CD14-positive monocyte (primary cell): ENCODE measurements at regions not wholly inside any gene's neighbourhood (a gene's known extent, or its start where the extent isn't known, plus 50 kb on each side); places are given as distances from the start of the nearest gene placed in this dataset.
A peak's percentile ranks its signal among the peaks of the same experiment; 100 is the strongest.

ENCODE experiments used
- DNase-seq, 3 donors: peaks; one replicate each; pipeline ENCODE4 v3.0.0-alpha.2; 2011 to 2022
- H2AFZ ChIP-seq: 2 replicates; pipeline ENCODE4 v1.6.0; 2012; ENCODE audit warnings: mild to moderate bottlenecking, low read depth, low read length, inconsistent platforms; ENCODE audit not compliant: insufficient read depth, poor library complexity, severe bottlenecking
- H3K27ac ChIP-seq, 2 donors: 1 replicate in 1 of 2; 2 replicates in 1 of 2; pipeline ENCODE4 v1.5.1; 2012 to 2013; ENCODE audit warnings: low read length in 2 of 2, control low read depth in 1 of 2, inconsistent platforms in 1 of 2, low read depth in 1 of 2, mild to moderate bottlenecking in 1 of 2
- H3K27me3 ChIP-seq, 2 donors: one replicate each; pipeline versions ENCODE4 v1.6.0 to v1.6.1; 2011 to 2013; ENCODE audit warnings: low read length in 2 of 2; ENCODE audit not compliant: control insufficient read depth in 2 of 2, insufficient read depth in 2 of 2
- H3K36me3 ChIP-seq, 2 donors: replicated peaks in 1 of 2; 1 replicate in 1 of 2; 2 replicates in 1 of 2; pipeline versions ENCODE4 v1.5.1 to v1.6.1; 2012 to 2013; ENCODE audit warnings: low read length in 2 of 2, control low read depth in 1 of 2, inconsistent platforms in 1 of 2, mild to moderate bottlenecking in 1 of 2; ENCODE audit not compliant: insufficient read depth in 2 of 2, control insufficient read depth in 1 of 2
- H3K4me1 ChIP-seq, 2 donors: 1 replicate in 1 of 2; 2 replicates in 1 of 2; pipeline versions ENCODE4 v1.5.1 to v1.6.1; 2012 to 2013; ENCODE audit warnings: low read length in 2 of 2, control low read depth in 1 of 2, inconsistent platforms in 1 of 2, mild to moderate bottlenecking in 1 of 2, moderate library complexity in 1 of 2; ENCODE audit not compliant: insufficient read depth in 2 of 2, control insufficient read depth in 1 of 2
- H3K4me2 ChIP-seq: replicated peaks from 2 replicates; pipeline ENCODE3; 2012; ENCODE audit warnings: low read length, moderate library complexity, mild to moderate bottlenecking; ENCODE audit not compliant: poor library complexity, severe bottlenecking; ENCODE audit errors: extremely low read depth
- H3K4me3 ChIP-seq, 3 experiments: fragments of 200-600 bp in 1 of 3; sonication (generic) in 1 of 3; replicated peaks in 1 of 3; 1 replicate in 2 of 3; 2 replicates in 1 of 3; pipeline ENCODE4 v1.5.1; 2011 to 2013; ENCODE audit warnings: low read length in 3 of 3, mild to moderate bottlenecking in 3 of 3, control low read depth in 2 of 3, low read depth in 2 of 3, inconsistent platforms in 1 of 3, moderate library complexity in 1 of 3
- H3K79me2 ChIP-seq: 2 replicates; pipeline ENCODE4 v1.6.0; 2012; ENCODE audit warnings: mild to moderate bottlenecking, control low read depth, inconsistent platforms, low read length, moderate library complexity; ENCODE audit not compliant: insufficient read depth
- H3K9ac ChIP-seq: 2 replicates; pipeline ENCODE4 v1.6.0; 2017; ENCODE audit warnings: low read length, mild to moderate bottlenecking; ENCODE audit not compliant: insufficient read depth, poor library complexity, severe bottlenecking
- H3K9me3 ChIP-seq, 2 donors: replicated peaks in 1 of 2; 1 replicate in 1 of 2; 2 replicates in 1 of 2; pipeline versions ENCODE4 v1.5.1 to v1.6.1; 2012 to 2013; ENCODE audit warnings: low read length in 2 of 2, control low read depth in 1 of 2; ENCODE audit not compliant: control insufficient read depth in 1 of 2, insufficient read depth in 1 of 2
- H4K20me1 ChIP-seq: 2 replicates; pipeline ENCODE4 v1.6.0; 2012; ENCODE audit warnings: mild to moderate bottlenecking, low read length, control low read depth, moderate library complexity; ENCODE audit not compliant: insufficient read depth
- H3K27ac Mint-ChIP-seq, 7 donors: one replicate each; pipeline ENCODE4 v1.8.0; 2020; ENCODE audit warnings: mild to moderate bottlenecking in 7 of 7, mixed read lengths in 7 of 7, moderate library complexity in 6 of 7, inconsistent platforms in 2 of 7
- H3K27me3 Mint-ChIP-seq, 3 donors: one replicate each; pipeline ENCODE4 v1.8.0; 2021 to 2022; ENCODE audit warnings: low read depth in 3 of 3, mild to moderate bottlenecking in 3 of 3, mixed read lengths in 3 of 3, moderate library complexity in 3 of 3, inconsistent platforms in 1 of 3
- H3K36me3 Mint-ChIP-seq, 2 donors: one replicate each; pipeline ENCODE4 v1.8.0; 2020; ENCODE audit warnings: mixed read lengths in 2 of 2, inconsistent platforms in 1 of 2, mild to moderate bottlenecking in 1 of 2
- H3K4me1 Mint-ChIP-seq: one replicate; pipeline ENCODE4 v1.8.0; 2020; ENCODE audit warnings: mild to moderate bottlenecking, mixed read lengths
- H3K4me3 Mint-ChIP-seq, 2 donors: one replicate each; pipeline ENCODE4 v1.8.0; 2020; ENCODE audit warnings: mild to moderate bottlenecking in 2 of 2, mixed read lengths in 2 of 2, moderate library complexity in 1 of 2
- H3K9me3 Mint-ChIP-seq, 7 donors: one replicate each; pipeline ENCODE4 v1.8.0; 2020 to 2022; ENCODE audit warnings: mixed read lengths in 7 of 7, mild to moderate bottlenecking in 6 of 7, moderate library complexity in 6 of 7, inconsistent platforms in 2 of 7
- CTCF ChIP-seq: fragments of 200-600 bp; IDR thresholded peaks from one replicate; pipeline ENCODE4 v1.8.0; 2022; ENCODE audit warnings: antibody characterized with exemption, mild to moderate bottlenecking
- WGBS: methylation state at CpG from one replicate; pipeline ENCODE4 v1.1.5; 2013; ENCODE audit warnings: missing lambda C conversion rate; ENCODE audit not compliant: insufficient coverage; 5-methylcytosine and 5-hydroxymethylcytosine counted together
- intact Hi-C, 2 donors: fragments of 100-400 bp; cut with micrococcal nuclease; formaldehyde crosslinking; loops; one replicate each; pipeline versions ENCODE4 v1.15.0 to v1.15.1; 2023

GRCh38 chr1:8194481-8195227 is 123.3 kb upstream of the SLC45A1 start:
- Histone ChIP-seq H3K4me3 (no peak overlapping the region), H3K9me3 (peaks cover 0 to 2% of the 10 kb centered on the region in 2 donors), H3K9ac (no peak overlapping the region), H3K79me2 (no peaks in the 10 kb centered on the region), H3K36me3 (no peaks in the 10 kb centered on the region), H3K4me2 (no peak overlapping the region), H4K20me1 (no peaks in the 10 kb centered on the region), H3K4me1 (peaks cover 17 to 31% of the 10 kb centered on the region in 2 donors), H3K27ac (no peak overlapping the region), H3K27me3 (no peaks in the 10 kb centered on the region), H2AFZ (no peak overlapping the region)
- 68% methylated on average over 6 of the region's 14 CpGs for WGBS
- TF ChIP-seq CTCF = no peak
- DNase-seq = peak; percentile 28 to 48 (median 29)
- Mint-ChIP-seq H3K36me3 (no peaks in the 10 kb centered on the region), H3K4me3 (peak overlapping the region in 1 of 2 donors; percentile 44), H3K4me1 (peaks cover 35% of the 10 kb centered on the region), H3K9me3 (peaks cover 0 to 4% (median 2%) of the 10 kb centered on the region in 7 donors), H3K27ac (peak overlapping the region in 2 of 7 donors; percentile 20 to 21), H3K27me3 (peaks cover 0 to 2% (median 2%) of the 10 kb centered on the region in 3 donors)
- intact Hi-C loops = no loop called here

- Histone ChIP-seq H2AFZ (no peak overlapping the region), H3K9me3 (no peaks in the 10 kb centered on the region), H3K27ac (no peak overlapping the region), H3K9ac (no peak overlapping the region), H3K4me3 (no peak overlapping the region), H3K36me3 (no peaks in the 10 kb centered on the region), H3K4me2 (no peak overlapping the region), H3K27me3 (no peaks in the 10 kb centered on the region), H4K20me1 (no peaks in the 10 kb centered on the region), H3K79me2 (no peaks in the 10 kb centered on the region), H3K4me1 (peaks cover 17 to 26% of the 10 kb centered on the region in 2 donors)
- intact Hi-C loops = no loop called here
- peaks cover 0 to 4% (median 2%) of the 10 kb centered on the region in 7 donors for H3K9me3 Mint-ChIP-seq
- DNase-seq = no peak
- H3K27me3 Mint-ChIP-seq = peaks cover 0 to 2% (median 2%) of the 10 kb centered on the region in 3 donors
- peaks cover 29% of the 10 kb centered on the region for H3K4me1 Mint-ChIP-seq
- H3K4me3 Mint-ChIP-seq = no peak overlapping the region
- 91% methylated on average over 5 of the region's 8 CpGs for WGBS
- TF ChIP-seq CTCF = no peak
- no peak overlapping the region for H3K27ac Mint-ChIP-seq
- no peaks in the 10 kb centered on the region for H3K36me3 Mint-ChIP-seq
Measured at GRCh38 chr1:8193840-8194406, 124.0 kb upstream of the SLC45A1 start.
